ENCODE measurements at regions not wholly inside any gene's neighbourhood (a gene's known extent, or its start where the extent isn't known, plus 50 kb on each side); places are given as distances from the start of the nearest gene placed in this dataset.
"Not testable (repeated sequence)": the region's sequence is repeated elsewhere in the genome, so short reads cannot be mapped to it uniquely, and the experiment has no call there.

GRCh38 chr2:117351396-117351795 is 463.1 kb upstream of the DDX18 start:
- Histone ChIP-seq H3K4me3 (ENCODE audit: low read depth, low read length) (no peak overlapping the region), H3K27ac (no peak overlapping the region), H3K36me3 (replicated peaks) (no peaks in the 10 kb centered on the region), H3K27me3 (replicated peaks) (no peaks in the 10 kb centered on the region)
- no peak for DNase-seq
- in situ Hi-C loops (cut with HindIII; ENCODE audit: low pct_ligation_motif_present, low sequenced_read_pairs): no loop called here
- TF ChIP-seq, protein P1, sequence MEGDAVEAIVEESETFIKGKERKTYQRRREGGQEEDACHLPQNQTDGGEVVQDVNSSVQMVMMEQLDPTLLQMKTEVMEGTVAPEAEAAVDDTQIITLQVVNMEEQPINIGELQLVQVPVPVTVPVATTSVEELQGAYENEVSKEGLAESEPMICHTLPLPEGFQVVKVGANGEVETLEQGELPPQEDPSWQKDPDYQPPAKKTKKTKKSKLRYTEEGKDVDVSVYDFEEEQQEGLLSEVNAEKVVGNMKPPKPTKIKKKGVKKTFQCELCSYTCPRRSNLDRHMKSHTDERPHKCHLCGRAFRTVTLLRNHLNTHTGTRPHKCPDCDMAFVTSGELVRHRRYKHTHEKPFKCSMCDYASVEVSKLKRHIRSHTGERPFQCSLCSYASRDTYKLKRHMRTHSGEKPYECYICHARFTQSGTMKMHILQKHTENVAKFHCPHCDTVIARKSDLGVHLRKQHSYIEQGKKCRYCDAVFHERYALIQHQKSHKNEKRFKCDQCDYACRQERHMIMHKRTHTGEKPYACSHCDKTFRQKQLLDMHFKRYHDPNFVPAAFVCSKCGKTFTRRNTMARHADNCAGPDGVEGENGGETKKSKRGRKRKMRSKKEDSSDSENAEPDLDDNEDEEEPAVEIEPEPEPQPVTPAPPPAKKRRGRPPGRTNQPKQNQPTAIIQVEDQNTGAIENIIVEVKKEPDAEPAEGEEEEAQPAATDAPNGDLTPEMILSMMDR (IDR thresholded peaks at IDR 0.05; ENCODE audit: low read depth, low read length, missing control alignments): no peak

GRCh38 chr2:117359266-117359914 is 455.1 kb upstream of the DDX18 start:
- no peak for DNase-seq
- TF ChIP-seq, protein P1 (IDR thresholded peaks at IDR 0.05; ENCODE audit: low read depth, low read length, missing control alignments): no peak
- H3K36me3 ChIP-seq (replicated peaks): no peaks in the 10 kb centered on the region
- in situ Hi-C loops (cut with HindIII; ENCODE audit: low pct_ligation_motif_present, low sequenced_read_pairs): no loop called here
- H3K4me3 ChIP-seq (ENCODE audit: low read depth, low read length): no peak overlapping the region
- no peak overlapping the region for H3K27ac ChIP-seq
- H3K27me3 ChIP-seq (replicated peaks): no peaks in the 10 kb centered on the region

- Histone ChIP-seq H3K27ac (no peak overlapping the region), H3K36me3 (replicated peaks) (no peaks in the 10 kb centered on the region), H3K4me3 (ENCODE audit: low read depth, low read length) (no peak overlapping the region), H3K27me3 (replicated peaks) (no peaks in the 10 kb centered on the region)
- in situ Hi-C loops (cut with HindIII; ENCODE audit: low pct_ligation_motif_present, low sequenced_read_pairs): no loop called here
- TF ChIP-seq, protein P1 (IDR thresholded peaks at IDR 0.05; ENCODE audit: low read depth, low read length, missing control alignments): no peak
- DNase-seq: no peak
Measured at GRCh38 chr2:117360586-117360985, 453.9 kb upstream of the DDX18 start.

- H3K27ac ChIP-seq: no peak overlapping the region
- DNase-seq: no peak
- in situ Hi-C loops (cut with HindIII; ENCODE audit: low pct_ligation_motif_present, low sequenced_read_pairs): no loop called here
- H3K27me3 ChIP-seq (replicated peaks): no peaks in the 10 kb centered on the region
- H3K36me3 ChIP-seq (replicated peaks): no peaks in the 10 kb centered on the region
- H3K4me3 ChIP-seq (ENCODE audit: low read depth, low read length): no peak overlapping the region
- TF ChIP-seq, protein P1 (IDR thresholded peaks at IDR 0.05; ENCODE audit: low read depth, low read length, missing control alignments): no peak
Measured at GRCh38 chr2:117378653-117379052, 435.8 kb upstream of the DDX18 start.

DNA sequence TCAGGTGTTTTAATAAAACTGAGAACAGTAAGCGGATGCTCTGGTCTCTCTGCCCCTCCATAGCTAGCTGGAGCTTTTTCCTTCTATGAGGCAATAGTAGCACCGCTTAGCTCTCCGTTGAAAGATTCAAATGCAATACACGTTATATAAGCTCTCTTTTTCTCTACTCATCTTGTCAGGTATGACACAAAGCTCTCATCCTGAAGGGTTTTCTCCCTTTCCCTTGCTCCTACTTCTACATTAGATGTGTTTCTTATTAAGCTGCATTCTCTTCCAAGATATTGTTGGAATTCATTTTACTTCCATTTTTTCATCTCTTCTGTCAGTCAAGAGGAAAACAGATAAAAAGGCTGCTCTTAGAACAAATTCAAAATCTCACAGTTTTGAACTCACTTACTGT is 434.6 kb upstream of the DDX18 start:
- H3K36me3 ChIP-seq (replicated peaks): no peaks in the 10 kb centered on the region
- in situ Hi-C loops (cut with HindIII; ENCODE audit: low pct_ligation_motif_present, low sequenced_read_pairs): no loop called here
- no peak for DNase-seq
- no peaks in the 10 kb centered on the region for H3K27me3 ChIP-seq (replicated peaks)
- H3K27ac ChIP-seq: no peak overlapping the region
- no peak overlapping the region for H3K4me3 ChIP-seq (ENCODE audit: low read depth, low read length)
- TF ChIP-seq, protein P1 (IDR thresholded peaks at IDR 0.05; ENCODE audit: low read depth, low read length, missing control alignments): no peak

DNA sequence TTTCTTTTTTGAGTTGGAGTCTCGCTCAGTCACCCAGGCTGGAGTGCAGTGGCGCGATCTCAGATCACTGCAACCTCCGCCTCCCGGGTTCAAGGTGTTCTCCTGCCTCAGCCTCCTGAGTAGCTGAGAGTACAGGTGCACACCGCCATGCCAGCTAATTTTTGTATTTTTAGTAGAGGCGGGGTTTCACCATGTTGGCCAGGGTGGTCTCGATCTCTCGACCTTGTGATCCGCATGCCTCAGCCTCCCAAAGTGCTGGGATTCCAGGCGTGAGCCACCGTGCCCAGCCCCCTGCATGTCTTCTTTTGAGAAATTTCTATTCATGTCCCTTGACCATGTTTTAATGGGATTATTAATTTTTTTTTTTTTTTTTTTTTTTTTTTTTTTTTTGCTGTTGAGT is 430.5 kb upstream of the DDX18 start:
- H3K27me3 ChIP-seq (replicated peaks); DNase-seq; H3K4me3 ChIP-seq (ENCODE audit: low read depth, low read length); H3K36me3 ChIP-seq (replicated peaks); H3K27ac ChIP-seq; in situ Hi-C loops (cut with HindIII; ENCODE audit: low pct_ligation_motif_present, low sequenced_read_pairs): not testable (repeated sequence)

Measured in brain microvascular endothelial cell (primary cell).